Fibroblast of the conjunctiva (primary cell): ENCODE measurements at regions not wholly inside any gene's neighbourhood (a gene's known extent, or its start where the extent isn't known, plus 50 kb on each side); places are given as distances from the start of the nearest gene placed in this dataset.
"Not testable (repeated sequence)": the region's sequence is repeated elsewhere in the genome, so short reads cannot be mapped to it uniquely, and the experiment has no call there.

Experiments
- DNase-seq: peaks from one replicate; pipeline ENCODE4 v3.0.0-alpha.2; 2010; ENCODE audit warnings: low read depth

DNA sequence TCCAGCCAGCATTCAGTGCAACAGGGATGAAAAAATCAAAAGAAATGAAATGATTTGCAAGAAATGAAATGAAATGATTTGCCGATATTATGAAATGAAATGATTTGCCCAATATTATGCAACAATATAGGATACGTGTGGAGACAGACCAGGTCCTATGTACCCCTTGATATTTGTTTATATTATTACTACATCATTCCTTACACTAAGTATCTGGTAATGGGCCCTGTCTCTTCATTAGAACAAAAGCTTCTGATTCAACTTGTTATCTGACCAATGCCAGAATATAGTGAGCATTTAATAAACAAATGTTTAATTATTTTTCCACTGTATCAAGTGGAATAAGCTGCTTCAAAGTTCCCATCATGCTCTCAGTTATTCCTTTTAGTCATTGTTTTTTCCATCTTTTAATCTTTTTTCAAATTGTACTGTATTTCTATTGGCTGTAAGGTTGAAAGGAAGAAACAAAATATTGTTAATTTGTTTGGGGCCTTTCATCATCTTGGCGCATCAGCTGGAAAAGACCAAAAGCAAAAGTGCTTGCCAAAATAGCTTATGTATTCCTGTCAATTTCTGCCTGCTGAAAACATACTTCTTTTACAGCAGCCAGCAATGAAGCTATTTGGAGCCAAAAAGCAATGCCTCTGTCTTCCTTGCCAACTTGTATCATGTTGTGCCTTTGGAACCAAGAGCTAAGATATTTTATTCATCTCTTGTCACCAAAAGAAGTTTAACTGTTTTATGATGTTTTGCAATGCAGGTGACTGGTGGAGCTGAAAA, 2314.9 kb downstream of the LRRC4C start:
- no peak for DNase-seq

DNA sequence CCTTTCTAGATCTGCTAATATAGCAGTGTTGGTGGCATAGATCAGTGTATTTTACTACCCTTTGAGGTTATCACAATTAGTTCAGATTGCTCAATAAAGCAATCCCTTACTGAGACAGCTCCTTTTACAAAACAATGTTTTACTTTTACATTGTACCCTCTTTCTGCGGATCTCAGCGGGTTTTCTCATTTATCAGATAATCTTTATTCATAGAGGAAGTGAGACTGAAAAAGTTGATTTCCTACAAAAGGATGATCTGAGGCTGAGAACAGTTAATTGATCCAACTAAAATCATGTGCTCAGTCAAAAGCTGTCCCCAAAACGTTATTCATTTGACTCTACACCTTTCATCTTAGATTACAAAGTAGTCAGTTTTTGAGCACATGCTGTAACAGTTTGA, 2319.9 kb downstream of the LRRC4C start:
- DNase-seq: no peak

DNA sequence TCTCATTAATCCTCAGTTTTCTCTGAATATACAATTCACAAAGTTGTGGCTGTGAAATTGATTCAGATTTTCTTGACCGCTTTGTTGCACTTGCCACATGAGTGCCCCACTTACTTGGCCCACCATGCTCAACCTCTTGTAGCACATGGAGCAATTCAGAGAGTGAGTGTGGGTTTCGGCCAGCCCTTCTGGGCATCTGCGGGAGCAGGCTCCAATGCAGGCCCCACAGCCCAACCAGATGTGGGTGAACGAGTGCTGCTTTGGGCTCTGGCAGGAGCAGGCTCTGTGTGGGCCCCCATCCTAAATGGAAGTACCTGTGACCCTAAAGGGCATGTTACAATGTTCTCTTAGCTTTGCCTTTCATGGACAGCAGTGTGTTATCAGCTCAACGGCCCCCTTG, 2338.6 kb downstream of the LRRC4C start:
- no peak for DNase-seq

DNA sequence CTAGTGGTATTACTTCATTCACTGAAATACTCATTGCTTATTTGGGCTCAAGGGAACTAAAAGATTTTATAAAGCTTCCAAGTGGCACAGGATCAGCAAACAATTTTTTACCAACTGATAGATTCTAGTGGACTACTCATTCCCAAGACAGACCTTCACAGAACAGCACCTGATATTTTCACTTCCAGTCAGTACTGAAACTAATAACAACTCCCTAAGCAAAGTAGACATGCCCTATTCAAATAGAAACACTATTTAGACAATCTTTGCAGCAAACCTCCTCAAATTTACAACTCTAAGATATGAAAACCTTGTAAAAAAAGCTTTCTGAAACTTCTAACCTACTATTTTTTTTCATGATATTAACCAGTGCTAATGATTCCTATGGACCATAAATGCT, 2345.8 kb downstream of the LRRC4C start:
- DNase-seq: no peak

DNA sequence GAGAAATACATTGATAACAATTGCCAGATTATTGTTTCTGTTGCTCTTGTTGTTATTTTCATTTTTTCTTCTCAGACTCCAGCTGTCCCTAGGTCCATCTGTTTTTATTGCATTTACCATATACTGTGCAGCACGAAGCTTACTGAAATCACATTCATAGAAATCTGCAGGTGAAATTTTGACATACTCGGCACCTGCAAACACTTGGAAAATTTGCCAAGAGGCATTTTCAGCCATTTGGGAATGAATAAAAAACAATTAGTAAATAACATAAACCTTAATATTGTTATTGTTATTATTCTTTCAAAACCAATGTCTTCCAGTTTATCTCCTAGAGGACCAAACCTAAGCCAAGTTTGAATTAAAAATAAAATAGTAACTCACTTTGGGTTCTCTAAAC, 2357.2 kb downstream of the LRRC4C start:
- DNase-seq: no peak

DNA sequence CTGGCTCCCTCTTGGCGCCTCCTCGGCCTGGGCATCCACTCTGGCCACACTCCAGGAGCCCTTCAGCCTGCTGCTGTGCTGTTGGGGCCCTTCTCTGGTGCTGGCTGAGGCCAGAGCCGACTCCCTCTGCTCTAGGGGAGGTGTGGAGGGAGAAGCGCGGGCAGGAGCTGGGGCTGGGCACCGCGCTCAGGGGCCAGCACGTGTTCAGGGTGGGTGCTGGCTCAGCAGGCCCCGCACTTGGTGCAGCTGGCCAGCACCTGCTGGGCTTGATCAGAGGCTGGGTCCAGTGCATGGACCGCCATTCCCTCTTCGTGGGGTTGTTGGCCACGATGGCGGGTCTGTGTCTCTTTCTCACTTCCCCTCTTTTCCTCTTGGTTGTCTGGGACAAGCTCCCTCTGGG, 2381.0 kb downstream of the LRRC4C start:
- DNase-seq: no peak

DNA sequence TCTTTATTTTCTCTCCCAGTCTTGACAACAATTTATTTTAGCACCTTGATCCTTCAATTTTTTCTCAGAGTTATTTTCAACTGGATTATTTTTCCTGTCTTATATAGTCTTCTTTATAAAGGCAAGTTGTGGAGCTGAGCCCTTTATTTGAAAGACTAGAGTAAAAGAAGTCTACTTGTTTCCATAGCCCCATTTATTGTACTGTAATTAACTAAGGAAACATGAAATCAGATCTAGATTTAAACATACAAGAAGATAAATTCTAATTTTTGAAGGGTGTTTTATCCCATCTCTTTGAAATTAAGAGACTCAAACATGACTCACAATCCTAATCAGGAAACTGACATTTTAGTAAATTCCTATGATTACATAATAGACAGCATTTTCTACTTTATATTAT, 2421.8 kb downstream of the LRRC4C start:
- no peak for DNase-seq

DNA sequence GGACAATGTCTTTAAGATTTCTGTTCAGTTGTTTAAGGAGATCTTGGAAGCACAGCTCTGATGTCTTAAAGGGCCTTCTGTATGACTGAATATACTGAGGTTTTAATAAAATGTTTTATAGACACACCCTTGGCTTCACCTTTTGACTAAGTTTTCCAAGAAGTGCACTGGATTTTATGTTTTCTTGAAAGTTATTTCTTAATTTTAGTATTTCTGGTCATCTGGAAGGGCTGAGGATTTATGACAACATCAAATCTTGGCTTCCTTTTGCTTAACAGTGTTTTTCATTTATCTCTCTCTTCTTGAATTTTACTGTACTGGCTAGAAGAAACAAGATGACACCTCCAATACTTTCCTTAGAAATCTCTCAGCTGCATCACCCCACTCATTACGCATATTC, 2423.4 kb downstream of the LRRC4C start:
- no peak for DNase-seq

DNA sequence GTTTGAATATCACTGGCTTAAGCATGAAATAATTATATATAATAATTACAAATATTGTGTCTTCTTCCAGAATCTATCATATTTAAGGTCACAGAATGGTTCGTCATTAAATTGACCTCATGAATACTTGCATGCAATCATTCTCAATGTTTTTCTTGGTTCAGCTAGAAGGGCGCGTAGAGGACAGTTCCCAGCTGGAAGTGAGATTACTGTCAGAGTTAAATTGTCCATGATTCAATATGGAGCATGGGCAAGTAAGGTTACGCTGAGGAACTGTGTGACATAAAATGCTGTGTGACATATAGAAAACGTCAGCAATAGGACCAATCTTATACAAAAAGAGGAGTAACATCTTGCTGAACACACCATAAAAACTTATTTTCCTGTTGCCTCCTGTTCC, 2423.5 kb upstream of the RAG2 start:
- no peak for DNase-seq

DNA sequence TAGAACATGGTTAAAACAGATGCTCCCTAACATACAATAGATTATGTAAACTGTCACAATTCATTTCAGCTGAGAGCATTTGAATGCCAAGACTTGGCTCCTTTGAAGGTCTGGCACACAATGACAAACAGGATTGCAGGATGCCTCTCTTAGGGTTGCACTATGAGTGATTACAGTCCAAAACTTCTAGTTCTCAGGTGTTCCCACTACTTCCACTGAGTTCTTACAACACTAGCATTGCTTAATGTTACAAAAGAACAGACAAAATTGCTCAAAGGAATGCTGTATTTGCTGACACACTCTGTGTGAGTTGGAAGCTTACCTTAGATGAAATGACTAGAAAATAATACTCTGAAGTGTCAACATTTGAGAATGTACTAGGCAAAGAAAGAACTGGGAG, 2413.8 kb upstream of the RAG2 start:
- DNase-seq: no peak

DNA sequence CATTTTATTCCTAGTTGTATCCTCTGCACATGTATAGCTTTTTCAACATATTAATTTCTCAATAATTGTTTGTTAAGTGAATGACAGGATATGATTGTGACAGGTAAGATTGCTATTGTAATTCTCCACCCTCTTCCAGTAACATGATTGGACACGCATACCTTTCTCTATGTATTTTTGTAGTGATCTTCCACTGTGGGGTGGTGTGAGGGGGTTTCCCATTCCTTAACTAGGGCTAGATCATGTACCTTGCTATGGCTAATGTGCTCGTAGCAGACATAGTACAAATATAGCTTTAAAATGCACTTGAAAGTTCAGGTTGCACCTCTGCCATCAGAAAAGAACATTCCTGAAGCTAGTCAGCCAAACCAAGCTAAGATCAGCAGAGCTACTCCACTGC, 2392.8 kb upstream of the RAG2 start:
- DNase-seq: no peak

DNA sequence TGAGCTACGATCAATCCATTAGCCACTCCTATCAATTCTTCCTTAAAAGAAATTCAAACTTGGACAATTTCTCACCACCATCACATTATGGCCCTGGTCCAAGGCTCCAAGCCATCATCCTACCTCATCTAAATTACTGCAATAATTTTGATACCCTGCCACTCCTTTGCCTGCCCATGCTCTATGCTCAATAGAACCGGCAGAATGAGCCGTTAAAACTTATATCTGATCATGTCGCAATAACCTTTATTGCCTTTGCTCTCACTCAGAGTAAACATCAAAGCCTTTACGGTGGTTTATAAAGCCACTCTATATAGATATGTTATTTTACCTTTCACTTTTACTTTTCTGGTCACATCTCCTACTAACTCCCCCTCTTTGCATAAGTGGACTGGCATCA, 2392.1 kb upstream of the RAG2 start:
- DNase-seq: no peak

DNA sequence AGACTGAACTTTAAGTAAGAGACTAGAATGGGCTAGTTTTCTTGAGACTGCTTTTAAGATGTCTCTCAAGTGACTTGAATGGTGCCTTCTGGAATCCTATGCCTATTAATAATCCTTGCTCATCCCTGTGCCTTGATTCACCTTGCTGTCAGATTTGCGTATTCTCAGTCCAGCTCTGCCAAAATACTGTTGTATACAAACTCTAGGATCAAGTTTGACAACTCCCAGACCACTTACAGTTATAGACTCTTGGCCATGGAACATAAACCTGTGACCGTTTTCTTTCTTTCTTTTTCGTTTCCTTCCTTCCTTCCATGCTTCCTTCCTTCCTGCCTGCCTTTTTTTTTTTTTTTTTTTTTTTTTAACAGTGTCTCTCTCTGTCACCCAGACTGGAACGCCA, 2390.9 kb upstream of the RAG2 start:
- DNase-seq: no peak

DNA sequence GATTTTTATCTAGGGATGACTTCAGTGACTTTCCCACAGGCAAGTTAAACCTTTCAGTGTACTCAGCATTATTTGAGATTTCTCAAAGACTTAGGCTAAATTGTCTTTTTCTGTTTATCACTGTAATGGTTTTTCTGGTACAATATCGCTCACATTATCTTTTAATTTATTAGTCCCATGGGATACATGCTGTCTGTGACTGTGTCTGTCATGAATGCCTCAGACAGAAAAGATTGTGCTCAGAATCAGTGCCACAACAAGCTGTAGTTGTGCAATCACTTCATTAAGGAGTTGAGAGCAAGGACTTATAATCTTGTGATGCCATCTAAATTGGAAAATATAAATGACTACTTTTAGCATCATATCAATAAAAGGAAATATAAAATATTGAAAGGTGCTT, 2374.2 kb upstream of the RAG2 start:
- no peak for DNase-seq

DNA sequence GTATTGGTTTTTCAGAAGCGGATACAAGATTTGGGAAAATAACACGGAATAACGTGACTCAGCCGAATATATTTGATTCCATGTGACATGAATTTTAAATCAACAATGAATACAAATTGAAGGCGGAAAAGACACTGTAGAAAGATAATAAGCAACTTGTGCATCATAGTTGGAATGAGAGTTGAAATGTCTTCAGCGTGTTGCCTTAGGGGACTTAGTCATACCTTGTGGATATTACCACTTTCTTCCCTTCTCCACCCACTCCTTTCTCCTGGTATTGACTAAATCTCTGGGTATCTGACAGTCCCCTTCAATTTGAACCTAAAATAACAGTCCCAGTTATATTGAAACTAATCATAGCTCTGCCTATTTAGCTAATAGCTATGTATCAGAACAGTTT, 2373.1 kb upstream of the RAG2 start:
- DNase-seq: no peak

DNA sequence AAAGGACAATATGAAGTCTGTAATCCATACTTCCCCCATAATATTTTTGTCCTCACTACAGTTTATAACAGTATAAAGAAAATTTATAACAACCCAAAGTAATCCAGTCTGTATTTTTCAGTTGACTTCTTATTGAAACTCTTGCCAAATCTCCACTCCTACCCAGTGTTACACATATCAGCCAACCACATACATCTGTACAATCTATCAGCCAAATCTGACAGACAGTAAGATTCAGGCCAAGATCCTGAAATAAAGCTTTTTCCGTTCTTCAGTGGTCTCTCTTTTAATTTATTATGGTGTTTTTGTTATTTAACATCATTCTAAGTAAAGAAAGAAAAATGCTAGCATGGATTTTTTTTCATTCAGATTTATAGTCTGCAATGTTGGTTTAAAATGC, 2370.9 kb upstream of the RAG2 start:
- DNase-seq: no peak

DNA sequence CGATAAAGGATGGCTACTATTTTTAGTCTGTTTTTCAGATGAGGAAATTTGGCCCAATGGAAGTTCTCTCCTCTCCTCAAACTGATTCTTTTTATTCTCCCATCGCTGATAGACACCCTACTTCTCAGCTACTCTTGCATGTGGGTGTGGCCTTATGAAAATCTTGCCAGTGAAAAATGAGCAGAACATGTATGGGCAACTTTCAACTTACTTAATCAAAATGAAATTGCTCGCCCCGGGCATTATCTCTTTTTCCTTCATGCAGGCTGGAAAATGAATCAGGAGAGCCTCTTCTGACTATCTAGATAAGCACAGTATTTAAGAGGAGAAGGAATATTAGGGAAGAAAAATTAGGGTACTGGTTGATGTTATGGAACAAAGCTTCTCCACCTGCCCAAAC, 2354.7 kb upstream of the RAG2 start:
- DNase-seq: no peak

DNA sequence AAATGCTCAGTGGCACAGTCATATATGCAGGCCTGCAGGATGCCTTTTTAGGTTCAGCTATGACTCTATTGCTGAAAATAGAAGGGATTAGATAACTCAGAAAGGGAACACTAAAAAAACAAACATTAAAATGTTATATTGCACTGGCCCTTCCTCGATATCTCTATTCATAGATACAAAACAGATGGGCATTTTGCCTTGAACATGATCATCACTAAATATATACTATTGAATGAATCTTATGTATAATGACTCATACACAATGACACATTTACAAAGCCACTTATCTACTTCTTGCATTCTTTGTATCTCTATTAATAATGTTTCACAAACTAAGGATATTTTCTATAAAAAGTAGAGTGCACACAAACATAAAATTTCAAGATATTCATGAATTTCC, 2352.8 kb upstream of the RAG2 start:
- no peak for DNase-seq

DNA sequence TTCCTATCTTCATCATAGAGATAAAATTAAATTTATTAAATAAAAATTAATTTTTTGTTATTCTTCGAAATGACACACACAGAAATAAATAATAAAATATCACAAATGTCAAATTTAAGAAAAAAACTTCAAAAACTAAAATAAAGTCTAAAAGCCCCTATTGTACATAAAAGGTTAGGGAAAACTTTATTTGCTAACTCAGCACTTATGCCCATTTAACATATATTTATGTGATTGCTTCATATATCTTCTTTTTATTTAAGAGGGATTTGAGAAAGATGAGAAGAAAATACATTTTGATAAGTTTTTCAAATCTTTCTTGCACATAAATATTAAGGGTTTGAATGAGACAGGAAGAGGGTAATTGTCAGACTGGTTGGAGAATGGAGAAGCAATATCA, 2350.4 kb upstream of the RAG2 start:
- no peak for DNase-seq

DNA sequence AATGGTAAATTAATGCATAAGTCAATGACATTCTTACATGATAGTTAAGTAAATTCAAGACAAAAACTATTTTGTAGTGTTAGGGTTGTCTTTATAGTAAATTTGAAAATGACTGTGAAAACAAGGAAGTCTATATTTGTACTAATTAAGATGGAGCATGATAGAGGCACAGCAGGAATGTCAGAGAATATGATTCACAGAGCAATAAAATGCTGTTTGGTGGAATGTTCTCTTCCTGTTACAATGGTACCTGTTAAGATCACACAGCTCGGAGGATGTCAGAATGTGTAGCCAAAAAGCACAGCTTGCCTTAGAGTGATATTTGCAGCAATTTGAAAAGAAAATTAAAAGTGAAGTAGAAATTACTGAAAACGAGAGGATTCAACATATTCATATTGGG, 2339.7 kb upstream of the RAG2 start:
- DNase-seq: no peak

DNA sequence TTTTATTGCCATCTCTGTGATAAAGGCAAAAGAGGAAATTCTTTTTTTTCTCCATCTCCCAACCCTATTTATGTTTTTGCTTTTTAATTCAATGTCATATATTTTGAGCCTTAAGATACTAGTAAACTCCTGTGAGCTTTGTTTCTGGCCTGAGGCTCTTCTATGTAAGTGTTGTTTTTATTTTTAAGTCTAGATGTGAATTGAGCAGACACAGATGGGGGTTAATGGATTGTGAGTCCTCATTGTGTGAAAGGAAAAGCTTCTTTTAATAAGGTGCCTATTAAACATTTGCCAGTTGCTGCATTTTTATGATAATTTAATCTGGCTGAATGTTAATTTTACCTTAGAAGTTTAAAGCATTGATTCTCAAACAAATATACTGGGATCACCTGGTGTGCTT, 2337.9 kb upstream of the RAG2 start:
- DNase-seq: no peak

DNA sequence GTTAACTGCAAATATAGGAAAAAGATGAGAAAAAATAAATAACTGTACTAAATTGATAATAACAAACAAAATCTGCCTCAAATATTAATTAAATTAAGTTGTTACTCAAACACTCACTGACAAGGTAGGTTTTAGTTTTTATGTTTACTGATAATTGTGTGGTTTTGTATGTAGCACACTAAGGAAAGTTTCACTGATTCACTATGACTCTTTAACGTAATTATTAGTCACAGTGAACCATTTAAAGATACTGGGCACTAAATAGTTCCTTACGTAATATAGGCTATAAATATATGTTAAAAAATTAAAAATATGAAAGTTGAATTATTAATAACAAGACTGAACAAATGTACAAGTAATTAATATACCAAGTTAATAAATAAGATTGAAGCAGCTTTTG, 2330.0 kb upstream of the RAG2 start:
- DNase-seq: no peak

DNA sequence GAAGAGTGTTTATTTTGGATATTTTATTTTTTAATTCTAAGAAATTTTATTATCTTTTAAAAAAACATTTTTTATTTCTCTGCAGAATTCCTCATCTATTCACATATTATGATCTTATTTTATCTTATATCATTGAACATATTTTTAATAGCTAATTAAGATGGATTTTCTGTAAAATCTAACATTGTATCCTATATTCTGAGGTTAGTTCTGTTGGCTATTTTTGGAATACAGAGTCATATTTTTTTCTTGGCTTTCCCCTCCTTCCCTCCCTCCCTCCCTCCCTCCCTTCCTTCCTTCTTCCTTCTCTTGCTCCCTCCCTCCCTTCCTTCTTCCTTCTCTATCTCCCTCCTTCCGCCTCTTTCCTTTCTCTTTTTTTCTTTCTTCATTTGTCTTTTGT, 2326.6 kb upstream of the RAG2 start:
- DNase-seq: no peak

DNA sequence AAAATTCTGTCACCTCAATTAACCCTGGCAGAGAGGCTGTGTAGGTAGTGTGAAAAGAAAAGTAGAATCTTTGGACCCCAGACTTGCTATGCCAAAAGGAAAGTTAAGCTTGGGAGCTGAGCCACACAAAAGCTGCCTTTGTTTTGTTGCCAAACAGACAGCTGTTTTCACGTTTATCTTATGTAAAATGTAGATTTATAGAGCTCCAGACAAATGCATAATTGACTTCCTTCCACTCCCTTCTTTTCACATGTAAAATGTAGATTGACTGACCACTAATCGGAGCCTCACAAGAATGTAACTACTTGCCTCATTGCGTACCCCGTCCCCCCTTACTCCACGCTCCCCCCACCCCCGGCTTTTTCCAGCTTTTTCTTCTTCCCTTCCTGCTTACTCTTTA, 2302.2 kb upstream of the RAG2 start:
- no peak for DNase-seq

DNA sequence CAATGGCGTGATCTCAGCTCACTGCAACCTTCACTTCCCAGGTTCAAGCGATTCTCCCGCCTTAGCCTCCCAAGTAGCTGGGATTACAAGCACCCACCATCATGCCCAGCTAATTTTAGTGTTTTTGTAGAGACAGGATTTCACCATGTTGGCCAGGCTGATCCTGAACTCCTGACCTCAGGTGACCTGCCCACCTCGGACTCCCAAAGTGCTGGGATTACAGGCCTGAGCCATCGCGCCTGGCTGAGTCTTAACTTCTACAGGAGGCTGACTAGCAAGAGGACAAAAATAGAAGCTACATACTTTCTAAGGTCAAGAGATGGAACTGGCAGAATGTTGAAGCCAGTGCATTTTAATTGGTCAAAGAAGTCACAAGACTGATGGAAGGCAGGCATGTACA, 2296.2 kb upstream of the RAG2 start:
- not testable (repeated sequence) for DNase-seq
